Upper lobe of right lung (tissue), 1 donor: ENCODE measurements at regions not wholly inside any gene's neighbourhood (a gene's known extent, or its start where the extent isn't known, plus 50 kb on each side); places are given as distances from the start of the nearest gene placed in this dataset.

ENCODE experiments used
- ATAC-seq: fragments of 200-7000 bp; cut with Tn5 transposase; one replicate; pipeline ENCODE4 v1.9.1; 2020; ENCODE audit warnings: mild to moderate bottlenecking, moderate library complexity
- DNase-seq: peaks from one replicate; pipeline ENCODE4 v3.0.0-alpha.2; 2020
- H3K27ac ChIP-seq: fragments of 200-600 bp; one replicate; pipeline ENCODE4 v1.8.0; 2022
- H3K27me3 ChIP-seq: fragments of 200-600 bp; one replicate; pipeline ENCODE4 v1.8.0; 2022; ENCODE audit warnings: mild to moderate bottlenecking
- H3K36me3 ChIP-seq: fragments of 200-600 bp; one replicate; pipeline ENCODE4 v1.8.0; 2022
- H3K4me1 ChIP-seq: fragments of 200-600 bp; one replicate; pipeline ENCODE4 v1.8.0; 2022
- H3K4me3 ChIP-seq: fragments of 200-600 bp; one replicate; pipeline ENCODE4 v1.8.0; 2022; ENCODE audit warnings: mild to moderate bottlenecking
- H3K9me3 ChIP-seq: fragments of 200-600 bp; one replicate; pipeline ENCODE4 v1.8.0; 2022
- CTCF ChIP-seq: fragments of 200-600 bp; IDR thresholded peaks from one replicate; pipeline ENCODE4 v1.8.0; 2022; ENCODE audit warnings: antibody characterized with exemption
- intact Hi-C: fragments of 100-400 bp; cut with DNase I; formaldehyde crosslinking; loops from one replicate; pipeline ENCODE4 v1.11.0; 2022
- donor health status: DM: no; HTN: yes; CAD: no; lungs with severe emphysema.

DNA sequence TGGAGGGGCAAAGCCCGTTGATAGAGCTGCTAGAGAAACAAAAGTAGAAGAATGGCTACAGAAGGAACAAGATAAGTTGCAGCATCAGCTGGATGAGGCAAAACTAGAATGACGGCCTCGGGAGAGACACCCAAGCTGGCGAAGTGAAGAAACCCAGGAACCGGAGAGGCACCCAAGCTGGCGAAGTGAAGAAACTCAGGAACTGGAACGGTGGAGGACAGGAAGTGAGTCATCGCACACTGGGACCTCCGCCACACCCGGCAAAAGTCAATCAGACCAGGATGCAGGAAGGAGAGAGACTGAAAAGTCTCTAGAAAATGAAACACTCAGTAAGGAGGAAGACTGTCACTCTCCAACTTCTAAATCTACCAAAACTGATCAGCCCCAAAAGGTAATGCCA is 133.0 kb upstream of the NEBL start:
- H3K27ac ChIP-seq: no peak overlapping the region
- TF ChIP-seq CTCF: no peak
- H3K9me3 ChIP-seq: no peaks in the 10 kb centered on the region
- intact Hi-C loops: no loop called here
- H3K36me3 ChIP-seq: no peaks in the 10 kb centered on the region
- H3K4me1 ChIP-seq: no peaks in the 10 kb centered on the region
- H3K27me3 ChIP-seq: no peaks in the 10 kb centered on the region
- DNase-seq (peak; percentile 66), ATAC-seq (peak; percentile 86)
- no peak overlapping the region for H3K4me3 ChIP-seq

GRCh38 chr10:21022821-21023220 is 125.7 kb upstream of the NEBL start:
- H3K4me3 ChIP-seq: no peak overlapping the region
- H3K9me3 ChIP-seq: no peaks in the 10 kb centered on the region
- no peaks in the 10 kb centered on the region for H3K27me3 ChIP-seq
- H3K4me1 ChIP-seq: no peaks in the 10 kb centered on the region
- intact Hi-C loops: no loop called here
- ATAC-seq (peak; percentile 67), DNase-seq (no peak)
- H3K36me3 ChIP-seq: no peaks in the 10 kb centered on the region
- no peak for TF ChIP-seq CTCF
- no peak overlapping the region for H3K27ac ChIP-seq

DNA sequence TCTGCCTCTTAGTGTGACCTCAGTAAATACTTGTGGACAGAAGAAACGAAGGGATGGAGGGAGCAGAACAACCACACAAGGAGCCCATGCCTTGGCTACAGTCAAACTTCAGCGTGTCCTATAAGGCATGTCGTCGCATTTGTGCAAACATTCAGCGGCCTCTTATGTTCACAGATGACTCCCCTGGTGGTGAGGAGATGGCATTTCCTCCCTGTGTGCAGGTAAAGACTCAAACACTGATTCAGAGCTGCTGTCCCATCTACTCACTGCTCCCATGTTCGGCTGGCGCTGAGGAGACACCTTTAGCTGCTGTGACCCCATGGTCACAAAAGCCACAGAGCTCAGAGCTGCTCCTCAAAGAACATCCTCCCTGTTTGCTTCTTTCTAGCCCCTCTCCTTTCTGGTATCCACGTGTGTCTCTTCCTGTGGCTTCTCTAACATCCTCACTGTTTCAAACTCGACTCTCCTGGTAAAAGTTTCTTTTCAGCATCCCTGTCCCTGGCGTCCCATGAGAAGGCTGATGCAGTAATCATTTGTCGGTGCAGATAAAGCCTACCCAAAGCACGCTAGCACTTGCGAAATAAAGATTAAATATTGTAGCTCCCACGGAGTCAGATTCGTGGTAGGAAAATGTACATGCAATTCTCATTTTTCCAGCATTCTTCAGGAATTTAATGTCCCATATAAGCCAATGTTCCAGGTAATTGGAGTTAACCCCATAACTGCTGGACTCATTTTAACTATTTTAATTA is 124.9 kb upstream of the NEBL start:
- intact Hi-C loops: no loop called here
- no peaks in the 10 kb centered on the region for H3K27me3 ChIP-seq
- no peak overlapping the region for H3K4me3 ChIP-seq
- H3K9me3 ChIP-seq: no peaks in the 10 kb centered on the region
- no peaks in the 10 kb centered on the region for H3K4me1 ChIP-seq
- no peak overlapping the region for H3K27ac ChIP-seq
- ATAC-seq: peak; percentile 31
- TF ChIP-seq CTCF: no peak
- H3K36me3 ChIP-seq: no peaks in the 10 kb centered on the region
- DNase-seq: no peak

DNA sequence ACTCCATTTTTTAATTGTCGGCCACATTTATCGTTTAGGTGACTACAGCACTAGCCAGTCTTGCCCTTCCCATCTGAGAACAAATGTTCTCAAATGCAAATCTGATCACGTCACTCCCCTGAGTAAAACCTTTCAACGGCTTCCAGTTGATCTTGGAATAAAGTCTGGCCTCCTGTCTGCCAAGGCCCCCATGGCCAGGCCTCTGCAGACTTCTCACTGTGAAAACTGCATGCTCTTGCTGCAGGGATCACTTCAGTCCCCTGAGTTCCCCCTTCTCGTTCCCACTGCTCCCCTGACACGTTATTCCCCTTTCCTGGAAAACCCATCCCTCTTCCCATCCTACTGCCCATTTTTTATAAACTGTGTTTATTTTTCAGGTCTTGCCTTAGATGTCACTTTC is 124.1 kb upstream of the NEBL start:
- DNase-seq: no peak
- no peak for TF ChIP-seq CTCF
- Histone ChIP-seq H3K27ac (no peak overlapping the region), H3K4me3 (no peak overlapping the region), H3K36me3 (no peaks in the 10 kb centered on the region), H3K27me3 (no peaks in the 10 kb centered on the region), H3K9me3 (no peaks in the 10 kb centered on the region), H3K4me1 (no peaks in the 10 kb centered on the region)
- intact Hi-C loops: no loop called here
- no peak for ATAC-seq

GRCh38 chr10:21020545-21020944 is 123.4 kb upstream of the NEBL start:
- Histone ChIP-seq H3K27ac (no peak overlapping the region), H3K4me3 (no peak overlapping the region), H3K27me3 (no peaks in the 10 kb centered on the region), H3K4me1 (no peaks in the 10 kb centered on the region), H3K9me3 (no peaks in the 10 kb centered on the region), H3K36me3 (no peaks in the 10 kb centered on the region)
- no peak for DNase-seq
- ATAC-seq: peak; percentile 28
- intact Hi-C loops: no loop called here
- peak; percentile 14 for TF ChIP-seq CTCF

DNA sequence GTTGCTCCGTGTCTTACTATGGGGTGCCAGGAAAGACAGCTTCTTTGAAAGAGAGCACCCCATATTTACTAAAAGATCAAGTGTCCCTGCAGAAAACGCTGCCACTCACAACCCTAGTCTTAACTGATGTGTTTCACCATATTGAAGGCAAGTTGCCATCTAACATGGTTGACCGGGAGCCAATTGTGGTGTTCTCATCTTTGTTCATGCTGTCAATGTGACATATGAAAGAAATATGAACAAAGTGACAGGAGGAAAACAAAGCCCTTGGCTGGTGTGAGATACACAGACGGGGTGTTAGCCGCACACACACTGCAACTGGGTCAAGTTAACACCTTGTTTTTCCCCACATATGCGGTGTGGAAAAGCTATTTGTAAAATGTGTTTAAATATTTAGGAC is 122.3 kb upstream of the NEBL start:
- no peaks in the 10 kb centered on the region for H3K36me3 ChIP-seq
- H3K27ac ChIP-seq: no peak overlapping the region
- no peak overlapping the region for H3K4me3 ChIP-seq
- ATAC-seq: no peak
- no peak for DNase-seq
- H3K4me1 ChIP-seq: no peaks in the 10 kb centered on the region
- no peaks in the 10 kb centered on the region for H3K27me3 ChIP-seq
- intact Hi-C loops: no loop called here
- TF ChIP-seq CTCF: no peak
- H3K9me3 ChIP-seq: no peaks in the 10 kb centered on the region
